SU-DHL-6 (cell line): ENCODE measurements at regions not wholly inside any gene's neighbourhood (a gene's known extent, or its start where the extent isn't known, plus 50 kb on each side); places are given as distances from the start of the nearest gene placed in this dataset.

Experiments
- EZH2phosphoT487 ChIP-seq: fragments of 200-600 bp; sonication (generic), shearing (Covaris generic); conservative IDR thresholded peaks from 2 replicates; pipeline ENCODE4 v1.6.1; 2018; ENCODE audit warnings: mild to moderate bottlenecking, antibody characterized with exemption, low read length, moderate library complexity, mixed read lengths
- TF ChIP-seq, protein P1 (sequence below): fragments of 200-600 bp; sonication (generic); IDR thresholded peaks from one replicate; pipeline ENCODE4 v1.5.1; 2017; ENCODE audit warnings: antibody characterized with exemption, mild to moderate bottlenecking, low read length, moderate library complexity; ENCODE audit not compliant: insufficient read depth, poor library complexity, severe bottlenecking

DNA sequence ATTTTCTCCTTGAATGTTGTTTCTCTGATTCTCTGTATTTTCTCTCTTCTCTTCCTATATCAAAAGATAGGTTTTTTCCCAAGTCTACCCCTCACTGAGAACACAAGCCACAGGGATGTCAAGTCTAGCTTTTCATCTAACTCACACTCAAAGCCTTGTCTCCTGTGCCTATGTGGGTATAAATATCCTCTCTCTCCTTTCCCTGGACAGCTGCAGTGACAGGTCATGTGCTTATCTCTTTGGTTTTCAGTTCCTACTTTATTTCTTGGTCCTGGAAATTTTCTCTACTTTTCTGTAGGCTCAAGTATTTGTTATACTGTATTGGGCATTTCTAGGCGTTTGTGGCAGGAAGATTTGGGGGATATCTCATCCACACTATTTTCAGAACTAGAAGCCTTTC, 182.4 kb upstream of the MVB12B start:
- TF ChIP-seq, protein P1, sequence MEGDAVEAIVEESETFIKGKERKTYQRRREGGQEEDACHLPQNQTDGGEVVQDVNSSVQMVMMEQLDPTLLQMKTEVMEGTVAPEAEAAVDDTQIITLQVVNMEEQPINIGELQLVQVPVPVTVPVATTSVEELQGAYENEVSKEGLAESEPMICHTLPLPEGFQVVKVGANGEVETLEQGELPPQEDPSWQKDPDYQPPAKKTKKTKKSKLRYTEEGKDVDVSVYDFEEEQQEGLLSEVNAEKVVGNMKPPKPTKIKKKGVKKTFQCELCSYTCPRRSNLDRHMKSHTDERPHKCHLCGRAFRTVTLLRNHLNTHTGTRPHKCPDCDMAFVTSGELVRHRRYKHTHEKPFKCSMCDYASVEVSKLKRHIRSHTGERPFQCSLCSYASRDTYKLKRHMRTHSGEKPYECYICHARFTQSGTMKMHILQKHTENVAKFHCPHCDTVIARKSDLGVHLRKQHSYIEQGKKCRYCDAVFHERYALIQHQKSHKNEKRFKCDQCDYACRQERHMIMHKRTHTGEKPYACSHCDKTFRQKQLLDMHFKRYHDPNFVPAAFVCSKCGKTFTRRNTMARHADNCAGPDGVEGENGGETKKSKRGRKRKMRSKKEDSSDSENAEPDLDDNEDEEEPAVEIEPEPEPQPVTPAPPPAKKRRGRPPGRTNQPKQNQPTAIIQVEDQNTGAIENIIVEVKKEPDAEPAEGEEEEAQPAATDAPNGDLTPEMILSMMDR: no peak
- TF ChIP-seq EZH2phosphoT487: no peak
